Duodenal mucosa (tissue), 2 donors: ENCODE measurements at regions not wholly inside any gene's neighbourhood (a gene's known extent, or its start where the extent isn't known, plus 50 kb on each side); places are given as distances from the start of the nearest gene placed in this dataset.

Experiments used
- H3K27ac ChIP-seq: one replicate; pipeline ENCODE4 v1.7.0; 2013; ENCODE audit warnings: low read depth, low read length
- H3K27me3 ChIP-seq, 2 donors: one replicate each; pipeline ENCODE4 v1.7.0; 2013; ENCODE audit warnings: low read length in 2 of 2, control low read depth in 1 of 2; ENCODE audit not compliant: insufficient read depth in 2 of 2, control insufficient read depth in 1 of 2
- H3K36me3 ChIP-seq, 2 donors: one replicate each; pipeline ENCODE4 v1.7.0; 2013; ENCODE audit warnings: low read length in 2 of 2, control low read depth in 1 of 2; ENCODE audit not compliant: insufficient read depth in 2 of 2, control insufficient read depth in 1 of 2
- H3K4me1 ChIP-seq, 2 donors: one replicate each; pipeline ENCODE4 v1.7.0; 2013; ENCODE audit warnings: low read length in 2 of 2, control low read depth in 1 of 2; ENCODE audit not compliant: insufficient read depth in 2 of 2, control insufficient read depth in 1 of 2
- H3K4me3 ChIP-seq, 2 donors: one replicate each; pipeline ENCODE4 v1.7.0; 2013; ENCODE audit warnings: low read length in 2 of 2, low read depth in 1 of 2
- H3K9ac ChIP-seq, 2 donors: one replicate each; pipeline ENCODE4 v1.7.0; 2013; ENCODE audit warnings: low read length in 2 of 2, low read depth in 1 of 2
- H3K9me3 ChIP-seq, 2 donors: one replicate each; pipeline ENCODE4 v1.7.0; 2013; ENCODE audit warnings: low read length in 2 of 2, control low read depth in 1 of 2; ENCODE audit not compliant: control insufficient read depth in 1 of 2

- Histone ChIP-seq H3K4me3 (no peak overlapping the region), H3K9ac (no peak overlapping the region), H3K36me3 (no peaks in the 10 kb centered on the region), H3K9me3 (no peaks in the 10 kb centered on the region), H3K27ac (no peak overlapping the region), H3K27me3 (no peaks in the 10 kb centered on the region), H3K4me1 (no peaks in the 10 kb centered on the region)
These were observed 166.2 kb downstream of the FTCDNL1 start for GRCh38 chr2:199684832-199685231.

- Histone ChIP-seq H3K4me1 (no peaks in the 10 kb centered on the region), H3K36me3 (no peaks in the 10 kb centered on the region)
These were observed 166.8 kb downstream of the FTCDNL1 start for GRCh38 chr2:199684168-199684567.

GRCh38 chr2:199682001-199682400 is 169.0 kb downstream of the FTCDNL1 start:
- no peak overlapping the region for H3K4me3 ChIP-seq
- no peak overlapping the region for H3K27ac ChIP-seq
- no peaks in the 10 kb centered on the region for H3K4me1 ChIP-seq
- H3K9ac ChIP-seq = no peak overlapping the region
- no peaks in the 10 kb centered on the region for H3K36me3 ChIP-seq
- H3K9me3 ChIP-seq = no peaks in the 10 kb centered on the region
- H3K27me3 ChIP-seq = no peaks in the 10 kb centered on the region

More at GRCh38 chr2:199684168-199684567, 166.8 kb downstream of the FTCDNL1 start:
- Histone ChIP-seq H3K27me3 (no peaks in the 10 kb centered on the region), H3K9me3 (no peaks in the 10 kb centered on the region), H3K9ac (no peak overlapping the region), H3K4me3 (no peak overlapping the region), H3K27ac (no peak overlapping the region)

GRCh38 chr2:199680482-199680881 is 170.5 kb downstream of the FTCDNL1 start:
- Histone ChIP-seq H3K27ac (no peak overlapping the region), H3K36me3 (no peaks in the 10 kb centered on the region), H3K27me3 (no peaks in the 10 kb centered on the region), H3K9ac (no peak overlapping the region), H3K4me3 (no peak overlapping the region), H3K4me1 (no peaks in the 10 kb centered on the region), H3K9me3 (no peaks in the 10 kb centered on the region)

- no peaks in the 10 kb centered on the region for H3K27me3 ChIP-seq
- H3K9ac ChIP-seq = no peak overlapping the region
These were observed 171.1 kb downstream of the FTCDNL1 start for GRCh38 chr2:199679883-199680282.

GRCh38 chr2:199677881-199678280 is 173.1 kb downstream of the FTCDNL1 start:
- no peak overlapping the region for H3K4me3 ChIP-seq
- no peak overlapping the region for H3K27ac ChIP-seq
- no peaks in the 10 kb centered on the region for H3K27me3 ChIP-seq
- H3K9ac ChIP-seq = no peak overlapping the region
- H3K9me3 ChIP-seq = no peaks in the 10 kb centered on the region
- no peaks in the 10 kb centered on the region for H3K4me1 ChIP-seq
- H3K36me3 ChIP-seq = no peaks in the 10 kb centered on the region

More at GRCh38 chr2:199679883-199680282, 171.1 kb downstream of the FTCDNL1 start:
- no peaks in the 10 kb centered on the region for H3K4me1 ChIP-seq
- H3K9me3 ChIP-seq = no peaks in the 10 kb centered on the region
- H3K36me3 ChIP-seq = no peaks in the 10 kb centered on the region
- H3K4me3 ChIP-seq = no peak overlapping the region
- H3K27ac ChIP-seq = no peak overlapping the region

GRCh38 chr2:199668645-199669044 is 182.3 kb downstream of the FTCDNL1 start:
- no peaks in the 10 kb centered on the region for H3K36me3 ChIP-seq
- no peak overlapping the region for H3K9ac ChIP-seq
- H3K9me3 ChIP-seq = no peaks in the 10 kb centered on the region
- no peaks in the 10 kb centered on the region for H3K4me1 ChIP-seq
- H3K27me3 ChIP-seq = no peaks in the 10 kb centered on the region
- no peak overlapping the region for H3K4me3 ChIP-seq
- H3K27ac ChIP-seq = no peak overlapping the region

GRCh38 chr2:199663157-199663556 is 187.8 kb downstream of the FTCDNL1 start:
- no peaks in the 10 kb centered on the region for H3K4me1 ChIP-seq

GRCh38 chr2:199662255-199662654 is 188.7 kb downstream of the FTCDNL1 start:
- Histone ChIP-seq H3K36me3 (no peaks in the 10 kb centered on the region), H3K9ac (no peak overlapping the region), H3K4me1 (no peaks in the 10 kb centered on the region), H3K9me3 (no peaks in the 10 kb centered on the region), H3K27me3 (no peaks in the 10 kb centered on the region), H3K27ac (no peak overlapping the region), H3K4me3 (no peak overlapping the region)

More at GRCh38 chr2:199663157-199663556, 187.8 kb downstream of the FTCDNL1 start:
- Histone ChIP-seq H3K4me3 (no peak overlapping the region), H3K36me3 (no peaks in the 10 kb centered on the region), H3K27me3 (no peaks in the 10 kb centered on the region), H3K9me3 (no peaks in the 10 kb centered on the region), H3K9ac (no peak overlapping the region), H3K27ac (no peak overlapping the region)

- Histone ChIP-seq H3K4me1 (no peaks in the 10 kb centered on the region), H3K27ac (no peak overlapping the region), H3K4me3 (no peak overlapping the region), H3K36me3 (no peaks in the 10 kb centered on the region), H3K27me3 (no peaks in the 10 kb centered on the region), H3K9me3 (no peaks in the 10 kb centered on the region), H3K9ac (no peak overlapping the region)
These were observed 190.8 kb downstream of the FTCDNL1 start for GRCh38 chr2:199660167-199660566.

- Histone ChIP-seq H3K9ac (no peak overlapping the region), H3K27ac (no peak overlapping the region), H3K4me3 (no peak overlapping the region), H3K36me3 (no peaks in the 10 kb centered on the region), H3K9me3 (no peaks in the 10 kb centered on the region), H3K4me1 (no peaks in the 10 kb centered on the region), H3K27me3 (no peaks in the 10 kb centered on the region)
These were observed 191.8 kb downstream of the FTCDNL1 start for GRCh38 chr2:199659207-199659606.
